ENCODE measurements at regions not wholly inside any gene's neighbourhood (a gene's known extent, or its start where the extent isn't known, plus 50 kb on each side); places are given as distances from the start of the nearest gene placed in this dataset.

- no peak for DNase-seq
Measured at GRCh38 chr13:91292630-91293221, 54.8 kb upstream of the MIR17HG start.

DNA sequence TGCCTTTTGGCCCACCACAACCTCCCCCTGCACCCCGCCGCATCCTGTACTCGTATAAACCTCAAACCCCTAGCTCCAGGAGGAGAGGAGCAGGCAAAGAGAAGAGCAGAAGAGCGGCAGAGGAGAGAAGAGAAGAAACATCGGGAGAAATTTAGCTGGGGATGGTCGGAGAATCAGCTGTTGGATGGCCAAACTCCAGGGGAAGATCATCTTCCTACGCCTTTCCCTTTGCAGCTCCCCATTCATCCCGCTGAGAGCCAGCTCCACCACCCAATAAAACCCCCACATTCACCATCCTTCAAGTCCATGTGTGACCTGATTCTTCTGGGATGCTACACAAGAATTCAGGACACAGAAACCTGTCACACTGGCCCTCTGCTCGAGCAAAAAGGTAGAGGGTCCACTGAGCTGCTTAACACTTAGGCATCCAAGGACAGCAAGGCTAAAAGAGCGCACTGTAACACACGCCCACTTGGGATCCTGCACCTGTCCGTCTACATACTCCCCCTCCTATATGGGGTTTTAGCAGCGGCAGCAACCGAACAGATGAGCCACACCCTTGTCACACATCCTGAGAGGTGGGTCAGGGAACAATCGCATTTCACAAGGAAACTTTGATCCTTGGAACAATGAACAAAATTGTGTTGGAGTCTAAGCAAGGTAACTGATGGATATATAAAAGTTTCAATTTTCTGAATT is 51.6 kb upstream of the MIR17HG start:
- no peak for DNase-seq

GRCh38 chr13:91297503-91297902 is 50.0 kb upstream of the MIR17HG start:
- no peak for DNase-seq

All from CD4-positive, alpha-beta T cell treated with Interleukin-21 for 1 hour (primary cell).